ENCODE measurements at regions not wholly inside any gene's neighbourhood (a gene's known extent, or its start where the extent isn't known, plus 50 kb on each side); places are given as distances from the start of the nearest gene placed in this dataset.

GRCh38 chr7:32680259-32681173 lies 185.2 kb downstream of the AVL9 start:
- H3K36me3 ChIP-seq = peaks cover 0 to 9% of the 10 kb centered on the region in 2 donors

GRCh38 chr7:32679192-32679591 lies 183.9 kb downstream of the AVL9 start:
- H3K9me3 ChIP-seq = no peaks in the 10 kb centered on the region
- no peak overlapping the region for H3K4me3 ChIP-seq
- peaks cover 0 to 9% of the 10 kb centered on the region in 2 donors for H3K36me3 ChIP-seq
- 81 to 95% methylated on average over 4 of the region's 4 CpGs for WGBS, 2 donors (ENCODE audit: low coverage in 1 of 2)
- H3K27me3 ChIP-seq = no peaks in the 10 kb centered on the region
- no peak for ATAC-seq
- no peaks in the 10 kb centered on the region for H3K4me1 ChIP-seq
- TF ChIP-seq POLR2A (IDR thresholded peaks at IDR 0.05) = no peak
- no peak overlapping the region for H3K27ac ChIP-seq

More at GRCh38 chr7:32680259-32681173, 185.2 kb downstream of the AVL9 start:
- H3K4me3 ChIP-seq = no peak overlapping the region
- no peak overlapping the region for H3K27ac ChIP-seq
- no peaks in the 10 kb centered on the region for H3K27me3 ChIP-seq
- no peaks in the 10 kb centered on the region for H3K4me1 ChIP-seq
- 52 to 54% methylated on average over 4 to 6 of the region's 6 CpGs for WGBS, 2 donors (ENCODE audit: low coverage in 1 of 2)
- H3K9me3 ChIP-seq = no peaks in the 10 kb centered on the region
- ATAC-seq = no peak
- TF ChIP-seq POLR2AphosphoS5 (IDR thresholded peaks at IDR 0.05) (no peak), POLR2A (IDR thresholded peaks at IDR 0.05) (no peak), EP300 (IDR thresholded peaks at IDR 0.05) (no peak), CTCF (IDR thresholded peaks at IDR 0.05) (no peak)

GRCh38 chr7:32677593-32677992 lies 182.3 kb downstream of the AVL9 start:
- 85% methylated on average over 2 of the region's 2 CpGs; no CpG with 5 or more reads in 1 of the 2 donors for WGBS, 2 donors (ENCODE audit: low coverage in 1 of 2)
- ATAC-seq = no peak

GRCh38 chr7:32676249-32676941 lies 181.1 kb downstream of the AVL9 start:
- Histone ChIP-seq H3K9me3 (no peaks in the 10 kb centered on the region), H3K27ac (no peak overlapping the region), H3K36me3 (peaks cover 0 to 9% of the 10 kb centered on the region in 2 donors), H3K27me3 (no peaks in the 10 kb centered on the region), H3K4me3 (no peak overlapping the region), H3K4me1 (no peaks in the 10 kb centered on the region)
- no peak for TF ChIP-seq POLR2AphosphoS5 (IDR thresholded peaks at IDR 0.05)
- TF ChIP-seq CTCF (IDR thresholded peaks at IDR 0.05) = no peak
- no peak for TF ChIP-seq EP300 (IDR thresholded peaks at IDR 0.05)
- no peak for TF ChIP-seq POLR2A (IDR thresholded peaks at IDR 0.05)
- 89 to 100% methylated on average over 5 to 6 of the region's 7 CpGs for WGBS, 2 donors (ENCODE audit: low coverage in 1 of 2)
- ATAC-seq = no peak

More at GRCh38 chr7:32677593-32677992, 182.3 kb downstream of the AVL9 start:
- Histone ChIP-seq H3K27me3 (no peaks in the 10 kb centered on the region), H3K27ac (no peak overlapping the region), H3K4me3 (no peak overlapping the region), H3K9me3 (no peaks in the 10 kb centered on the region), H3K36me3 (peaks cover 0 to 9% of the 10 kb centered on the region in 2 donors), H3K4me1 (no peaks in the 10 kb centered on the region)
- TF ChIP-seq CTCF (IDR thresholded peaks at IDR 0.05) (no peak), POLR2AphosphoS5 (IDR thresholded peaks at IDR 0.05) (no peak), POLR2A (IDR thresholded peaks at IDR 0.05) (no peak), EP300 (IDR thresholded peaks at IDR 0.05) (no peak)

- H3K4me3 ChIP-seq = no peak overlapping the region
- H3K36me3 ChIP-seq = peaks cover 0 to 19% of the 10 kb centered on the region in 2 donors
- no peak overlapping the region for H3K27ac ChIP-seq
- peaks cover 0 to 8% (median 0%) of the 10 kb centered on the region in 3 donors for H3K9me3 ChIP-seq
- whole genome bisulfite sequencing, 2 donors (ENCODE audit: low coverage in 1 of 2) = 89 to 91% methylated on average over 1 to 2 of the region's 2 CpGs
- no peaks in the 10 kb centered on the region for H3K4me1 ChIP-seq
- H3K27me3 ChIP-seq = no peaks in the 10 kb centered on the region
- TF ChIP-seq CTCF (IDR thresholded peaks at IDR 0.05) (no peak), POLR2A (IDR thresholded peaks at IDR 0.05) (no peak), POLR2AphosphoS5 (IDR thresholded peaks at IDR 0.05) (no peak), EP300 (IDR thresholded peaks at IDR 0.05) (no peak)
- no peak for ATAC-seq
These were observed 178.1 kb downstream of the AVL9 start for GRCh38 chr7:32673275-32673983.

Data from gastroesophageal sphincter (tissue), 4 donors.